DMS 273 treated with DMSO at 0.1 percent for 48 hours (cell line): ENCODE measurements at regions not wholly inside any gene's neighbourhood (a gene's known extent, or its start where the extent isn't known, plus 50 kb on each side); places are given as distances from the start of the nearest gene placed in this dataset.
"Not testable (repeated sequence)": the region's sequence is repeated elsewhere in the genome, so short reads cannot be mapped to it uniquely, and the experiment has no call there.

Source experiments
- DNase-seq: peaks from one replicate; lab custom pipeline; 2025; lab: John Stamatoyannopoulos, UW

DNA sequence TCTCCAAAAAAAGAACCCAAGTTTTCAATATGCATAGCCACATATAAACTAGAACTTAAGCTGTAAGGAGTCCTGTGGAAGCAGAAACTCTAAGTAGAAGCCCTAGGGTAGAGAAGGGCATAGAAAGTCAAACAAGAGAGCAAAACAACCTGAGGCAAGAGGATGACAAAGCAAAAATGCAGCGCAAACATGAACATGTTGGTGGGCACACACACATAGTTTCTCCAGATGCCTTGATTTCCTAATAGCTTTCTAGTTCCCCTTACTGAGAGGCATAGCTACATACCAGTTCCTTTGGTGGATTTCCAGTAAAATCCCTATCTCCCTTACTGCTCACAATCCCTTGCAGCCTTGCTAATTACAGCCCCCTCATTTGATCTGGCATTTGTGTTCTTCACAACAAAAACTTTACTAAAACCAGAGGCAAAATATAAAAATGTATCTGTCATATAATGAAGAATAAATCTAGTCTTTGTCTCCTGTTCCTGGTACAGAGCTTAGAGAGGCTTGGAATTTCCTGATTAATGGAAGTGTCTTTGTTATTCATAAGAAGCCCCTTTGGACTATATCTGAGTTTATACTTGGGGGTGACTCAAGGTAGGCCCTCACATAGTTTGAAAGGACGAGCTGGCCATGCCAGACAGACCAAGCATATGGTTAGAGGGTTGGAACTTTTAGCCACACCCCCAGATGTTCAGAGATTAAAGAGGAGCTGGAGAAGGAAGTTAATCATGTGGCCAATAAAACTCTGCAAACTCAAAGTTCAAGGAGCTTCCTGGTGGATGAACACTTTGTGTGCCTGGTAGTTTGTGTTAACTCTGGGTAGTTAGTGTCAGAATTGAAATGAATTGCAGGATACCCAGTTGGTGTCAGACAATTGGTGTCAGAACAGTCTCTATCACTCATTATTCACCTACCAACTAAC, 52.7 kb upstream of the ZCCHC13 start:
- no peak for DNase-seq

GRCh38 chrX:74250574-74250973, 53.4 kb upstream of the ZCCHC13 start:
- no peak for DNase-seq

- no peak for DNase-seq
Measured at GRCh38 chrX:74249963-74250362, 54.0 kb upstream of the ZCCHC13 start.

DNA sequence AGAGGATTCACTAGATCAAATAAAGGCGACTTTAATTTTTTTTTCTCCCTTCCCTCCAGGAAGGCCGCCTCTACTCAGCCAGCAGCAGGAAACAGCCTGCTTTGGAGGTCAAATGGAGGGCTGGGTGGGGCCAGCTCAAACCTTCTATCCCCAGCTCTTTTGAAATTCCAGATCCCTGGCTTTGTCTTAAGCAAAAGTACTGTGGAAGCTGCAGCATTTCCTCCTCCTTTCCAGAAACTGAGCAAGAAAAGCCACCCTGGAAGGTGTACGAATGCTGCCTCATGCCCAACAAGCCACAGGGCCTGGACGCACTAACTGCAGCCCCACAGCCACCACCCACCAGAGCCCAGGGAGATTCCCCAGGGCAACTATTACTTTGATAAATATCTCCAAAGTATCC, 55.1 kb upstream of the ZCCHC13 start:
- DNase-seq, result no peak

DNA sequence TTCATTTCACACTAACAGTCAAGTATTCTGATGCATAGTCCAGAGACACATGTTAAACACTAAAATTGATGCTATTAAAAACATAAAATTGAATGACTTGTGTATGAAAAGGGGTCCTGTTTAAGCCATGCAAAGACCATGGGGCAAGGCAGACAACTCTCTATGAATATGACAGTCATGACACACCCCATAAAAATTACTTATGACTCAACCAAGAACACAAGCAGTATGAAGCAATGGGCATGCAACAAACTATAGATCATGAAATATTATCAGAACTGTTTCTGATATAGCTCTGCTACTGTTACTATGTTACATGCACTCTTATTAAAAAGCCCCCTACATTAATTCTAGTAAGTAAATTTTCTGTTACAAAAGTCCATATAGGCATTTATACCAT, 57.5 kb upstream of the ZCCHC13 start:
- DNase-seq, result no peak

- no peak for DNase-seq
Measured at GRCh38 chrX:74242484-74243138, 61.4 kb upstream of the ZCCHC13 start.

DNA sequence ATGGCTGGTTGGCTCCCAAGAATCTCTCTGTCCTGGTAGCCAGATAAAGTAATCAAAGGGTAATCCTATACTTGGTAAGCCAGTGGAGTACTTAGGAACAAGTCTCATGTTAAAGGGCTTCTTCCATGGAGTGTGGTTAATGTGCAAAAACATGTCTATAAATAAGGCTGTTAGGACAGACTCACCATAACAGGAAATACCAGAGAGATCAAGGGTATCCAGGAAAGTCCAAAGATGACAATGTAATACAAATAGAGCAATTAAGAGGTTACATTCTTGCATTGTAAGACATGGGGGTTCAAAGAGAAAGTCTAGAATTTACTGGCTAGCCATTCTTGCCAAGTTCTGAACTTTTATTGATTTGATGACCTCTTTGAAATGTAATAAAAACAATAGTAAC, 61.9 kb upstream of the ZCCHC13 start:
- no peak for DNase-seq

DNA sequence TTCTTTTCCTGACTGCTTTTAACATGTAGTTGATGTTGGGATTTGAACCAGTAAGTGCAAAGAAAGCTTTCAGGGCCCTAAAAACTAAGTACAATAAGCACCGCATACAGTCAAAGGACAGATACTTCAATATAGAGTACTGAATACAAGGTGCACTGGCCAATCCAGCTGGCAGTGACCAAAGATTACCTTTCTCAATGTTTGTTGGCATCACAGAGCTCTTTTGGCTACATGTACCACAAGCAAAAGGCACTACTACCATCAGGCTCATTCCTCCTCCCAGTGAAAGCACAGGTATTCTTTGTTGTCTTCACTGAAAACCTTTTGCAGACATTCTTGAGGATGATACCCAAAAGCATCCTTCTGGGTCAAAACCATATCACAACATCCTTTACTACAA, 65.2 kb upstream of the ZCCHC13 start:
- no peak for DNase-seq

GRCh38 chrX:74234818-74235217, 69.2 kb upstream of the ZCCHC13 start:
- no peak for DNase-seq

- DNase-seq, result peak; percentile 30
Measured at GRCh38 chrX:74232859-74233258, 71.1 kb upstream of the ZCCHC13 start.

DNA sequence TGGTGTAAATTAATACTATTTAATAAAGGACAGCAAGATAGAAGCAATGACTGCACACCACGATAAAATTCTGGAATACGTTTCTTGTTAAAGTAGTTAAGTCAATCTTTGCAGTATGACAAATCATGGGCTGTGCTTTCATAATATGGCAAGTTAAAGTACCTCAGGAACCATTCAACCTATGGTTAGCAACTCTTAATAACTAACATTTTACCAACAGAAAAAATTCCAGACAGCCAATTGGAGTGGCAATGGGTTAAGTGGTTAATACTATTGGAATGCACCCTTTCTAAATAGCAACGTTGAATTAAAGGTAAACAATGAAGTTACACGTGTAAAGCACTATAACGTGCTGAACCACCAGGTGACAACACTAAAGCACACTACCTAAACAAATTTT, 72.4 kb upstream of the ZCCHC13 start:
- no peak for DNase-seq

DNA sequence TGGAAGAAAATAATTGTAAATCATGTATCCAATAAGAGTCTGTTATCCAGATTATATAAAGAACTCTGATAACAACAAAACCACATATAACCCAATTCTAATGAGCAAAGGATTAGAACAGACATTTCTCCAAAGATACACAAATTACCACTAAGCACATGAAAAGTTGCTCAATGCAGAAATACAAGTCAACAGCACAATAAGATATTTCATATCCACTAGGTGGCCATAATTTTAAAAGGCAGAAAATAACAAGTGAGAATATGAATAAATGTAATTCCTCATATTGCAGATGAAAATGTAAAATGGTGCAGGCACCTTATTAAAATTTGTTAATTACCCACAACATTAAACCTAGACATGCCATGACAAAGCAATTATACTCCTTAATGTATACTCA, 73.9 kb upstream of the ZCCHC13 start:
- no peak for DNase-seq

DNA sequence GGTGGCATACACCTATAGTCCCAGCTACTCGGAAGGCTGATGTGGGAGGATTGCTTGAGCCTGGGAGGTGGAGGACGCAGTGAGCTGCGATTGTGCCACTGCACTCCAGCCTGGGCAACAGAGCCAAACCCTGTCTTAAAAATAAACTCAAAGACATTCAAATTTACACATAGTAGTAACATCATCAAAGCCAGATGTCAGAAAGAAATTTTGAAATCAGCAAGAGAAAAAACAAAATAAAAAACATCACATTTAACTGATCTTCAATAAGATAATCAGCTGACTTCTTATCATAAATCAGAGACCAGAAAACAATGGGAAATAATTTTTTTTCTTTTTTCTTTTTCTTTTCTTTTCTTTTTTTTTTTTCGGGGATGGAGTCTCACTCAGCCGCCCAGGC, 78.9 kb upstream of the ZCCHC13 start:
- DNase-seq, result no peak

- DNase-seq, result no peak
Measured at GRCh38 chrX:74220277-74220676, 83.7 kb upstream of the ZCCHC13 start.

DNA sequence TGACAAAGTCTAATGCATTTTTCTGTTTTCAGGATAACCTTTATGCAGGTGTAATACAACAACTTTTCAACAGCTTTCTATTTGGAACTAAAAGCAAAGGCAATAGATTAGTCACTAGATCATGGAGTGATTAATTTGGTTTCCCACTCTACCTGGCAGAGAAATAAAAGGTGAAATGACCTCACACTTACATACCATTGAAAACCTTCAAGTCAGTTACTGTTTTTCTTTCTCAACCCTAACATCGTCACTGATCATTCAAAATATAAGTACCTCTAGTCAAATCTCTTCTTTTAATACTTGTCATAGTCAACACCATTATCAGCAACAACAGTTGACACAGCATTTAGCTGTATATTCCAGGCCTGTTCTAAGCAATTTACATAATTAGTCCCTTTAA, 85.1 kb upstream of the ZCCHC13 start:
- no peak for DNase-seq

DNA sequence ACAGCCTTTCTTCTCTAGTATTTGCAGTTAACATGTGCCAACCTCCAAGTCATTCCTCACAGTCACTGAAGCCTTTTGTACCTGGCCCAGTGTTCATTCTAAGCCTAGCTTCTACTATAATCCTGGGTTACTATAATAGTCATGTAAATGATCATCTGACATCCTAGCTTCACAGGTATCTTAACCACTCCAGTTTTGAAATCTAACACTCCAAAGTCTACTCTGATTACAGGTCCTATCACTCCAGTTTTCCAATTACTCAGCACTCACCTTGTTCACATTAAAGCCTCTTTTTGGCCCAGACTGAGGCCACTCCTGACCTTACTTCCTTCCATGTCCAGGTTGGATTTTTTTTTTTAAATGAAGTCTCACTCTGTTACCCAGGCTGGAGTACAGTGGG, 87.6 kb upstream of the ZCCHC13 start:
- no peak for DNase-seq

DNA sequence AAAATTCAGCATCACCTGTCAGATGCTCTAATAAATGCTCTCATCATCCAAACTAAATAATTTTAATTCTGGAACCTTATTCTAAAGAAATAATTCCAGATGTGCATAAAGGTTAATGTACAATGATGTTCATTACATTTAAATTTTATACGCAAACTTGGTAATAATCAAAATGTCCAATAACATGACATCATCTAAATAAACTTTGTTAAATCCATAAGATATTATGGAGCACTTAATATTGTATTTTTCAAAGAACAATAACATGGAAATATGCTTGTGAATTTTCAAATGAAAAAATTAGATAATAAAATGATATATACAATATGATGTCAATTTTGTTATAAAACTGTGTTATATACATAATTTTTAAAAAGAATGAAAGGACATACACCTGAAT, 92.1 kb upstream of the ZCCHC13 start:
- DNase-seq, result no peak

- DNase-seq, result no peak
Measured at GRCh38 chrX:74207539-74207938, 96.4 kb upstream of the ZCCHC13 start.

GRCh38 chrX:74195605-74196004, 108.4 kb upstream of the ZCCHC13 start:
- DNase-seq, result no peak

GRCh38 chrX:74195120-74195519, 108.9 kb upstream of the ZCCHC13 start:
- no peak for DNase-seq

GRCh38 chrX:74187211-74187610, 116.8 kb upstream of the ZCCHC13 start:
- DNase-seq, result no peak

GRCh38 chrX:74183047-74183446, 120.9 kb upstream of the ZCCHC13 start:
- DNase-seq, result not testable (repeated sequence)

DNA sequence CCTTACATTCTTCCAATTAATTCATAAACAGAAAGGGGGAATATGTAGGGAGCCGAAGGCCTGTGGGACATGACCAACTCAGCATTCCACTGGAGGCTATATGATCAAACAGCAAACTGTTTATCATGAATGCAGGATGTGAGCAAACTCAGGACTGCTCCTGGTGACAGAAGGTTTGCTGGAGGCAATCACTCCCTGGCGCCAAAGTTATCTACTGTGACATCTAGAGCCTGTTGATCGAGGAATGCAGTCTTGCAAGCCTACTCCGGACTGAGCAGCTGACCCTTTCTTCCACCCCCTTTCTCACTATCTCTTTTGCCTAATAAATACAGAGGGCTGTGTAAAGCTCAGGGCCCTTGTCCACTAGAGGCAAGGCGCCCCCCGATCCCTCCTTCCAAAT, 122.0 kb upstream of the ZCCHC13 start:
- not testable (repeated sequence) for DNase-seq

DNA sequence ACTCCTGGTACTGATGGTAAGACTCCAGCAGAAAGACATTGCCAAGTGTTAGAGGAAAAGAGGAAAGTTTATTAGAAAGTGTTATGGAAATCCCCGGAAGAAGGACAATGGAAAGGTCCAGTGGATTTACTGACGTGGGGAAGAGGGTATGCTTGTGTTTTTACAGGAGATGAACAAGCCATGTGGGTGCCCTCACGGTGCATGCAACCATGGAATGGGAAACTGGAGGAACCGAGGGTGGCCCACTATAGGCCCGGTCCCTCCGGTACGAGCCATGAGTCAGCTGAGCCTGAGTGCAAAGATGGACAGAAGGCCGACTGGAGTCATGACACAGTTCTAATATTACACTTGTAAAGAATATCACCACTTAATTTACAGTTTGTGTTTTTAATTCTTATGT, 123.3 kb upstream of the ZCCHC13 start:
- no peak for DNase-seq
